GM12878 (cell line): ENCODE measurements at regions not wholly inside any gene's neighbourhood (a gene's known extent, or its start where the extent isn't known, plus 50 kb on each side); places are given as distances from the start of the nearest gene placed in this dataset.
A peak's percentile ranks its signal among the peaks of the same experiment; 100 is the strongest.

Source experiments
- CREB1 ChIP-seq: IDR thresholded peaks from 2 replicates; pipeline ENCODE4 v1.6.1; 2012; ENCODE audit warnings: low read depth, mild to moderate bottlenecking, inconsistent platforms
- E2F8 ChIP-seq: fragments of 450-650 bp; IDR thresholded peaks from 2 replicates; pipeline ENCODE4 v1.6.1; 2018; ENCODE audit warnings: mild to moderate bottlenecking, low read depth, moderate library complexity; ENCODE audit not compliant: partially characterized antibody
- EP300 ChIP-seq, 2 experiments: fragments of 150-350 bp in 1 of 2; IDR thresholded peaks; 2 replicates each; pipeline ENCODE4 v1.6.1; 2011 to 2012; ENCODE audit warnings: low read depth in 2 of 2, low read length in 2 of 2, borderline replicate concordance in 1 of 2, improper control_type of control experiment in 1 of 2, inconsistent platforms in 1 of 2; ENCODE audit not compliant: control insufficient read depth in 1 of 2
- FOXM1 ChIP-seq: IDR thresholded peaks from 2 replicates; pipeline ENCODE4 v1.6.1; 2012; ENCODE audit warnings: low read depth, mild to moderate bottlenecking, inconsistent platforms, low read length, moderate library complexity
- MLLT1 ChIP-seq: fragments of 450-650 bp; IDR thresholded peaks from 2 replicates; pipeline ENCODE4 v1.6.1; 2016; ENCODE audit warnings: mild to moderate bottlenecking
- NR2C1 ChIP-seq: fragments of 450-650 bp; IDR thresholded peaks from 2 replicates; pipeline ENCODE4 v1.6.1; 2017; ENCODE audit warnings: antibody characterized with exemption, mild to moderate bottlenecking, moderate library complexity
- NR2F1 ChIP-seq: fragments of 450-650 bp; conservative IDR thresholded peaks from 2 replicates; pipeline ENCODE4 v1.6.1; 2017; ENCODE audit warnings: mild to moderate bottlenecking
- RAD21 ChIP-seq: IDR thresholded peaks from 2 replicates; pipeline ENCODE4 v1.6.1; 2011; ENCODE audit warnings: mild to moderate bottlenecking, low read depth, low read length, moderate library complexity; ENCODE audit not compliant: insufficient read depth
- RELB ChIP-seq: fragments of 450-650 bp; IDR thresholded peaks from 2 replicates; pipeline ENCODE4 v1.6.1; 2017; ENCODE audit warnings: low read depth, mild to moderate bottlenecking, moderate library complexity
- SMC3 ChIP-seq: IDR thresholded peaks from 2 replicates; pipeline ENCODE4 v1.6.1; 2011; ENCODE audit warnings: low read length, improper control_type of control experiment, borderline replicate concordance
- SREBF2 ChIP-seq: IDR thresholded peaks from 2 replicates; pipeline ENCODE4 v1.6.1; 2012; ENCODE audit warnings: mild to moderate bottlenecking, low read length
- TARDBP ChIP-seq: IDR thresholded peaks from 2 replicates; pipeline ENCODE4 v1.6.1; 2016; ENCODE audit warnings: borderline replicate concordance
- TF ChIP-seq, protein P1 (sequence below): IDR thresholded peaks from 2 replicates; pipeline ENCODE4 v1.6.1; 2012; ENCODE audit warnings: improper control_type of control experiment, low read depth, low read length; ENCODE audit not compliant: insufficient replicate concordance

- TF ChIP-seq, protein P1, sequence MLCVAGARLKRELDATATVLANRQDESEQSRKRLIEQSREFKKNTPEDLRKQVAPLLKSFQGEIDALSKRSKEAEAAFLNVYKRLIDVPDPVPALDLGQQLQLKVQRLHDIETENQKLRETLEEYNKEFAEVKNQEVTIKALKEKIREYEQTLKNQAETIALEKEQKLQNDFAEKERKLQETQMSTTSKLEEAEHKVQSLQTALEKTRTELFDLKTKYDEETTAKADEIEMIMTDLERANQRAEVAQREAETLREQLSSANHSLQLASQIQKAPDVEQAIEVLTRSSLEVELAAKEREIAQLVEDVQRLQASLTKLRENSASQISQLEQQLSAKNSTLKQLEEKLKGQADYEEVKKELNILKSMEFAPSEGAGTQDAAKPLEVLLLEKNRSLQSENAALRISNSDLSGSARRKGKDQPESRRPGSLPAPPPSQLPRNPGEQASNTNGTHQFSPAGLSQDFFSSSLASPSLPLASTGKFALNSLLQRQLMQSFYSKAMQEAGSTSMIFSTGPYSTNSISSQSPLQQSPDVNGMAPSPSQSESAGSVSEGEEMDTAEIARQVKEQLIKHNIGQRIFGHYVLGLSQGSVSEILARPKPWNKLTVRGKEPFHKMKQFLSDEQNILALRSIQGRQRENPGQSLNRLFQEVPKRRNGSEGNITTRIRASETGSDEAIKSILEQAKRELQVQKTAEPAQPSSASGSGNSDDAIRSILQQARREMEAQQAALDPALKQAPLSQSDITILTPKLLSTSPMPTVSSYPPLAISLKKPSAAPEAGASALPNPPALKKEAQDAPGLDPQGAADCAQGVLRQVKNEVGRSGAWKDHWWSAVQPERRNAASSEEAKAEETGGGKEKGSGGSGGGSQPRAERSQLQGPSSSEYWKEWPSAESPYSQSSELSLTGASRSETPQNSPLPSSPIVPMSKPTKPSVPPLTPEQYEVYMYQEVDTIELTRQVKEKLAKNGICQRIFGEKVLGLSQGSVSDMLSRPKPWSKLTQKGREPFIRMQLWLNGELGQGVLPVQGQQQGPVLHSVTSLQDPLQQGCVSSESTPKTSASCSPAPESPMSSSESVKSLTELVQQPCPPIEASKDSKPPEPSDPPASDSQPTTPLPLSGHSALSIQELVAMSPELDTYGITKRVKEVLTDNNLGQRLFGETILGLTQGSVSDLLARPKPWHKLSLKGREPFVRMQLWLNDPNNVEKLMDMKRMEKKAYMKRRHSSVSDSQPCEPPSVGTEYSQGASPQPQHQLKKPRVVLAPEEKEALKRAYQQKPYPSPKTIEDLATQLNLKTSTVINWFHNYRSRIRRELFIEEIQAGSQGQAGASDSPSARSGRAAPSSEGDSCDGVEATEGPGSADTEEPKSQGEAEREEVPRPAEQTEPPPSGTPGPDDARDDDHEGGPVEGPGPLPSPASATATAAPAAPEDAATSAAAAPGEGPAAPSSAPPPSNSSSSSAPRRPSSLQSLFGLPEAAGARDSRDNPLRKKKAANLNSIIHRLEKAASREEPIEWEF = no peak
- TF ChIP-seq RAD21 (peak; percentile 77), SREBF2 (peak; percentile 94), E2F8 (no peak), CREB1 (0 out of 2 replicates have a peak, but pooled peaks have one; percentile 42), NR2F1 (no peak), FOXM1 (peak; percentile 62; the same call in 1 of the 2 replicates), MLLT1 (no peak), NR2C1 (no peak), RELB (no peak), TARDBP (peak; percentile 85; the same call in 1 of the 2 replicates), EP300 (IDR thresholded peaks at IDR 0.05; ENCODE audit: borderline replicate concordance in 1 of 2, control insufficient read depth in 1 of 2, low read depth in 2 of 2, low read length in 2 of 2) (peak in 1 of 2 experiments; percentile 75; a peak in 1 of 4 replicates), SMC3 (peak; percentile 57; the same call in 1 of the 2 replicates)
These were observed 116.3 kb downstream of the OR2B2 start (continued) for GRCh38 chr6:27795697-27796494.
